Mucosa of rectum (tissue), 2 donors: ENCODE measurements at regions not wholly inside any gene's neighbourhood (a gene's known extent, or its start where the extent isn't known, plus 50 kb on each side); places are given as distances from the start of the nearest gene placed in this dataset.

ENCODE experiments used
- H3K27ac ChIP-seq, 2 donors: one replicate each; pipeline ENCODE4 v1.7.0; 2013; ENCODE audit warnings: inconsistent platforms in 2 of 2, low read depth in 2 of 2, low read length in 2 of 2
- H3K27me3 ChIP-seq, 2 donors: one replicate each; pipeline ENCODE4 v1.7.0; 2013; ENCODE audit warnings: low read length in 2 of 2; ENCODE audit not compliant: control insufficient read depth in 2 of 2, insufficient read depth in 2 of 2
- H3K36me3 ChIP-seq, 2 donors: one replicate each; pipeline ENCODE4 v1.7.0; 2013; ENCODE audit warnings: low read length in 2 of 2; ENCODE audit not compliant: control insufficient read depth in 2 of 2, insufficient read depth in 2 of 2
- H3K4me1 ChIP-seq, 2 donors: one replicate each; pipeline ENCODE4 v1.7.0; 2013; ENCODE audit warnings: low read length in 2 of 2, mild to moderate bottlenecking in 1 of 2; ENCODE audit not compliant: control insufficient read depth in 2 of 2, insufficient read depth in 2 of 2
- H3K4me3 ChIP-seq, 2 donors: one replicate each; pipeline ENCODE4 v1.7.0; 2013; ENCODE audit warnings: low read length in 2 of 2
- H3K9ac ChIP-seq, 2 donors: one replicate each; pipeline ENCODE4 v1.7.0; 2013; ENCODE audit warnings: low read length in 2 of 2, low read depth in 1 of 2, mild to moderate bottlenecking in 1 of 2
- H3K9me3 ChIP-seq, 2 donors: one replicate each; pipeline ENCODE4 v1.7.0; 2013; ENCODE audit warnings: low read length in 2 of 2; ENCODE audit not compliant: control insufficient read depth in 2 of 2
- donor health status: healthy.
- donor health status: Normal muscosa, but diverticular disease.

- H3K9ac ChIP-seq = no peak overlapping the region
- H3K27me3 ChIP-seq = no peaks in the 10 kb centered on the region
- no peaks in the 10 kb centered on the region for H3K4me1 ChIP-seq
- no peaks in the 10 kb centered on the region for H3K9me3 ChIP-seq
- no peak overlapping the region for H3K27ac ChIP-seq
- H3K36me3 ChIP-seq = no peaks in the 10 kb centered on the region
- H3K4me3 ChIP-seq = no peak overlapping the region
Observed at GRCh38 chr9:31114346-31114745, 1270.1 kb upstream of the ACO1 start.

GRCh38 chr9:31119890-31120454, 1264.5 kb upstream of the ACO1 start:
- Histone ChIP-seq H3K36me3 (no peaks in the 10 kb centered on the region), H3K9me3 (no peaks in the 10 kb centered on the region), H3K9ac (no peak overlapping the region)

GRCh38 chr9:31124389-31124788, 1260.1 kb upstream of the ACO1 start:
- H3K4me3 ChIP-seq = no peak overlapping the region
- no peaks in the 10 kb centered on the region for H3K9me3 ChIP-seq
- H3K4me1 ChIP-seq = no peaks in the 10 kb centered on the region
- H3K36me3 ChIP-seq = no peaks in the 10 kb centered on the region
- H3K27ac ChIP-seq = no peak overlapping the region
- H3K9ac ChIP-seq = no peak overlapping the region
- no peaks in the 10 kb centered on the region for H3K27me3 ChIP-seq

More at GRCh38 chr9:31119890-31120454, 1264.5 kb upstream of the ACO1 start:
- no peak overlapping the region for H3K4me3 ChIP-seq
- H3K27ac ChIP-seq = no peak overlapping the region
- no peaks in the 10 kb centered on the region for H3K27me3 ChIP-seq
- H3K4me1 ChIP-seq = no peaks in the 10 kb centered on the region

DNA sequence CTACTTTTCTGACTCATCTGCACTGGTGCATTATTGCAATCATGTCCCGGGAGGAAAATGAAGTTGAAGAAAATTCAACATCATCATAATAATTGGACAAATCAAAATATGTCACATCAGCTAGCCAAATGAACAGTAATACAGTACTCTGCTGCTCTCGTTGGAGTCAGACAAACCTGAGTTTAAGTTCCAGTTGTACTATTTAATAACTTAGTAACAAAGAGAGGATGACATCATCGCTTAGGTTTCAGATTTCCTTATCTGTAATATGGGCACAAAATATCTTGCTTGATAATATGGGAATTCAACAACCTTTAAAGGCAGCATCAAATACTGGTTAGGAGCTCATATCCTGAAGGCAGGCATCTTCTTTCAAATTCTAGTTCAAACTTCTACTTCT, 1248.9 kb upstream of the ACO1 start:
- H3K36me3 ChIP-seq = no peaks in the 10 kb centered on the region

DNA sequence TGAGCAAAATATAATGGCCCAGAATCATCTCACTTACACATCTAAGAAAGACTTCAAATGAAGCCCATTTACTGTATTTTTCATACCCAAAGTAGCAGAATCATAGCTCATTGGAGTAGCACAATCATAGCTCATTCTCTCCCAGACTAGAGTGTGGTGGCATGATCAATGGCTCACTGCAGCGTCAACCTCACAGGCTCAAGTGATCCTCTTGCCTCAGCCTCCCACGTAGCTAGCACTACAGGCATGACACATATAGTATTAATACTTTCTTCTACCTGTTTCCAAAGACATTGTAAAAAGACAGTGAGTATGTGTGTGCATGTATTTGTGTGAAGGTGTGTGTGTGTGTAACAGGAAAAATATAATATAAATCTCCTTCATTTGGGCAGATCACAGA, 1247.9 kb upstream of the ACO1 start:
- Histone ChIP-seq H3K9ac (no peak overlapping the region), H3K4me1 (no peaks in the 10 kb centered on the region), H3K4me3 (no peak overlapping the region), H3K9me3 (no peaks in the 10 kb centered on the region), H3K27ac (no peak overlapping the region), H3K36me3 (no peaks in the 10 kb centered on the region), H3K27me3 (no peaks in the 10 kb centered on the region)

More for the DNA sequence above, 1248.9 kb upstream of the ACO1 start:
- H3K4me3 ChIP-seq = no peak overlapping the region
- H3K27ac ChIP-seq = no peak overlapping the region
- no peak overlapping the region for H3K9ac ChIP-seq
- no peaks in the 10 kb centered on the region for H3K4me1 ChIP-seq
- H3K9me3 ChIP-seq = no peaks in the 10 kb centered on the region
- H3K27me3 ChIP-seq = no peaks in the 10 kb centered on the region

- Histone ChIP-seq H3K36me3 (no peaks in the 10 kb centered on the region), H3K27ac (no peak overlapping the region), H3K4me1 (no peaks in the 10 kb centered on the region)
Observed at GRCh38 chr9:31137176-31138160, 1247.0 kb upstream of the ACO1 start.

DNA sequence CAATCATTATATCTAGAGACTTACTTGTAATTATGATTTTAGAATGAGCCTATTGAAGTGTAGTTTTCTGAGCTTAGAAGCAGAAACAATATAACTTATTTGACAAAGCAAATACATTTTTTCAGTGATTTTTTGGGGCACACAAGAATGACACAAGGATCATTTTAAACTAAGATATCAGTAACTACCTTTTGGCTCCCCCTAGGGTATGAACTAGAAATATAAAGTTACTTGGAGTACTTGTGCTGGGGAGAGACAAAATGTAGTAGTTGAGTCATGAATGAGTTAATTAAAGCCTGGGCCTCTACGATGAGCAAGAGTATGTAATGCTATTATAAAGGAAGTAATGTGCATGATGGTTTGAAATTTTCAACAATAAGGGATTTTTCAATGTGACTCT, 1244.1 kb upstream of the ACO1 start:
- Histone ChIP-seq H3K4me3 (no peak overlapping the region), H3K27ac (no peak overlapping the region), H3K9me3 (no peaks in the 10 kb centered on the region), H3K9ac (no peak overlapping the region), H3K36me3 (no peaks in the 10 kb centered on the region), H3K27me3 (no peaks in the 10 kb centered on the region), H3K4me1 (no peaks in the 10 kb centered on the region)

More at GRCh38 chr9:31137176-31138160, 1247.0 kb upstream of the ACO1 start:
- Histone ChIP-seq H3K4me3 (no peak overlapping the region), H3K27me3 (no peaks in the 10 kb centered on the region), H3K9ac (no peak overlapping the region), H3K9me3 (no peaks in the 10 kb centered on the region)

DNA sequence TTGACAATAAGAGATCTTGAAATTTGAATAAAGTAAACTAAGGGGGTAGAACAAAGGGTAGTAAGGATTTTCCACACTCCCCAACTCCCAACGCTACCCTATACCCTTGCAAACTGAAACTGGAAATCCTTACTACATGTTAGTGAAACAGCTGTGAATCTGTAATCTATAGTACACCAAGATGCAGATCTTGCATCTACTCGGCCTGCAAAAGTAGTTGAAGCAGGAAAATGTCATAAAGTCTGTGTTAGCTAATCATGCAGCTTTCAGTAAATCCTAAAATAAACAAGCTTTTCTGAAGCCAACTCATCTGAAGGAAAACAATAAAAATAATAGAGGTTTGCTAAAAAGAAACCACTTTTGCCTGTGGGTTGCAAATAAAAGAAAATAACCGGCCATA, 1242.0 kb upstream of the ACO1 start:
- H3K36me3 ChIP-seq = no peaks in the 10 kb centered on the region
- no peaks in the 10 kb centered on the region for H3K9me3 ChIP-seq
- no peaks in the 10 kb centered on the region for H3K27me3 ChIP-seq
- H3K4me3 ChIP-seq = no peak overlapping the region
- no peak overlapping the region for H3K9ac ChIP-seq
- no peak overlapping the region for H3K27ac ChIP-seq
- no peaks in the 10 kb centered on the region for H3K4me1 ChIP-seq

DNA sequence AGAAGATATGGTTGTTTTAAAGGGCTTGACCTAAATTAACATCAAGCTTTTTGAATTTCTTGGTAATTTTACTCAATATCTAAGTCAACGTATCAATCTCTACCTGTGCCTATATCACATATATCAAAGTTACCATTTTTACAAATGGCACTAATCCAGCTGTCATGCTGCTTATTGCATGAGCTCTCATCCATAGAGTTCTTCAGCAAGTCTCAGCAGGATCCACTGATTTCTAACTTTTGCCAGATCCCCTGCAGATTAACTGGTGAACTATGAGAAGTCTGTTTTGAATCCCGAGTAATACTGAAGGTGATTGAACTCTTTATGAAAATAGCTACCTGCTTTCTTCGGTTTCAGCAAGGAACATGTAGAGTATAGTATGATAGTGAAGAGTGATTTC, 1239.8 kb upstream of the ACO1 start:
- H3K9ac ChIP-seq = no peak overlapping the region
- no peak overlapping the region for H3K4me3 ChIP-seq
- no peaks in the 10 kb centered on the region for H3K9me3 ChIP-seq
- H3K36me3 ChIP-seq = no peaks in the 10 kb centered on the region
- no peak overlapping the region for H3K27ac ChIP-seq
- H3K27me3 ChIP-seq = no peaks in the 10 kb centered on the region
- no peaks in the 10 kb centered on the region for H3K4me1 ChIP-seq

DNA sequence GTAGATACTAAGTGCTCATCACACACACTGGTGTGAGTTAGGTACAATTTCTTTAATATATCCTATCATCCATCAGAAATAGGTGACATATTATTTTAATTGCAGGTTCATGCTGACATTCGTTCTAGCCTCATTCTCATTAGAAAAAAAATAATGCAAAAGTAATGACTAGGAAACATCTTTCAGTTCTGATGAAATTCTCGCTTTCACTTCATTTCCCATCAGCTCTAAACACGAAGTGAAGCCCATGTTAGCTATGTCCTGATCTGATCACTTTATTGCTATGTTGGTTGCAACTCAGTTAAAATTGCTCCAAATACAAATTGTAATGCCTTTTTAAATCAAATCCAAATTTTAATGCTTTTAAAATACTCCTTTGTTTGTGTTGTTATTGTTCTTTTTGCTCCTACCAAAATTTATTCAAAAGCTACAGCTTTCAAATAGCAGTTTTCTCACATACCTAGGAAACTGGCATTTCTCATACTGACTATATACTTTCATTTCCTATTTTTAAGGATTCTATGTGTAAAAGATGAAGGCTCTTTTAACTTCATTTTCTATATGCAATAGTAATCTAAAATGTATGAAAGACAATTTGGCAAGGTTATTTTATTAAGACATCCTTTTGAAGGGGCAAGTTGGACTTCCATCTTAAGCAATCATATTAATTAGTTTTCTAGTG, 1237.8 kb upstream of the ACO1 start:
- Histone ChIP-seq H3K9me3 (no peaks in the 10 kb centered on the region), H3K27me3 (no peaks in the 10 kb centered on the region), H3K4me3 (no peak overlapping the region), H3K36me3 (no peaks in the 10 kb centered on the region), H3K4me1 (no peaks in the 10 kb centered on the region), H3K27ac (no peak overlapping the region), H3K9ac (no peak overlapping the region)
